ENCODE measurements at regions not wholly inside any gene's neighbourhood (a gene's known extent, or its start where the extent isn't known, plus 50 kb on each side); places are given as distances from the start of the nearest gene placed in this dataset.

GRCh38 chr15:31203999-31204398, 102.5 kb upstream of the TRPM1 start (continued):
- TF ChIP-seq, protein P1, sequence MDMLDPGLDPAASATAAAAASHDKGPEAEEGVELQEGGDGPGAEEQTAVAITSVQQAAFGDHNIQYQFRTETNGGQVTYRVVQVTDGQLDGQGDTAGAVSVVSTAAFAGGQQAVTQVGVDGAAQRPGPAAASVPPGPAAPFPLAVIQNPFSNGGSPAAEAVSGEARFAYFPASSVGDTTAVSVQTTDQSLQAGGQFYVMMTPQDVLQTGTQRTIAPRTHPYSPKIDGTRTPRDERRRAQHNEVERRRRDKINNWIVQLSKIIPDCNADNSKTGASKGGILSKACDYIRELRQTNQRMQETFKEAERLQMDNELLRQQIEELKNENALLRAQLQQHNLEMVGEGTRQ (CRISPR knock-in tag; IDR thresholded peaks at IDR 0.05) = no peak
- TF ChIP-seq ATF6 (CRISPR knock-in tag; IDR thresholded peaks at IDR 0.05) (no peak), CTCF (IDR thresholded peaks at IDR 0.05) (no peak), ZSCAN18 (CRISPR knock-in tag; IDR thresholded peaks at IDR 0.05) (no peak), AR (CRISPR knock-in tag; IDR thresholded peaks at IDR 0.05) (no peak)
- TF ChIP-seq, protein P2, sequence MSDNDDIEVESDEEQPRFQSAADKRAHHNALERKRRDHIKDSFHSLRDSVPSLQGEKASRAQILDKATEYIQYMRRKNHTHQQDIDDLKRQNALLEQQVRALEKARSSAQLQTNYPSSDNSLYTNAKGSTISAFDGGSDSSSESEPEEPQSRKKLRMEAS (CRISPR knock-in tag; IDR thresholded peaks at IDR 0.05) = no peak
- TF ChIP-seq, protein P3, sequence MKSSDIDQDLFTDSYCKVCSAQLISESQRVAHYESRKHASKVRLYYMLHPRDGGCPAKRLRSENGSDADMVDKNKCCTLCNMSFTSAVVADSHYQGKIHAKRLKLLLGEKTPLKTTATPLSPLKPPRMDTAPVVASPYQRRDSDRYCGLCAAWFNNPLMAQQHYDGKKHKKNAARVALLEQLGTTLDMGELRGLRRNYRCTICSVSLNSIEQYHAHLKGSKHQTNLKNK (CRISPR knock-in tag; IDR thresholded peaks at IDR 0.05) = no peak

DNA sequence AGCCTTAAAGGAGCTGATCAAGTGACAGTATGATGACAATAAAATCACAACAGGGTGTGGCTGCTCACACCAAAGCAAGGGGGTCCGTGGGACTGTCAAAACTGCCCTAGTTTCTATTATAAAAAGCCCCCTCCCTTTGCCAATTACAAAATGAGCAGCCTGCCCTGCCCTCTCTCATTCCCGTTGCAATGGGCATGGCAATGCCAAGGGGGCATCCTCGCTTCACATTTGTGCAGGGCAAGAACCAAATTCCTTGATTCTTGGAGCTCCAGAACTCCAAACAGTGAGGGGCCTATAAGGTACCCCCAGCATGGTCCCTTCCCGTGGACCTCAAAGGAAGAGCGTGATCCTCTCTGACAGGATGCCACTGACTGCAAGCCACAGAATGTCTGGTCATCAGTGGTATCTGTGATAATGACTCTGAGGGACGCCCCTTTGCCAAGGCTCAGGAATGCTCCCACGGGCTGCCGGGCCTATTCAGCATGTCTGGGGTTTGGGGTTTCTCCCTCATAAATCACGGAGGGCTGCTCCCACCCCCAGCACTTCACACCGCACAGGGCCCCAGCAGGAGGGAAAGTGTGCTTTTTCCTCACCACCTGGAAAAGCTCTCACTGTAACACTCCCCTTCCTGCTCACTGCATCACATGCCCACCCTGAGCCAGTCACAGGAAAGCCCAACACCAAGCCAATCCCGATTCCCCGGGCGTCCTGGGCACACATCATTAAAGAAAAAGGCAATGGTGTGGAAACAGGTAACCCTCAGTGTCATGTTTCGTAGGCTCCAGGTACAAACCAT, 105.1 kb upstream of the TRPM1 start:
- CTCF ChIA-PET = interaction anchor here (0.7 to 1.6 kb wide), 4 partner anchors 96 to 282 kb away, joined by 3 to 6 read pairs (median 4); no protein-coding TSS in a partner anchor
- ATAC-seq (no peak), DNase-seq (ENCODE audit: low spot score) (no peak)
- Mint-ChIP-seq H3K27ac (no peak overlapping the region), H3K9me3 (peaks cover 25% of the 10 kb centered on the region), H3K27me3 (ENCODE audit: low read depth) (peaks cover 5% of the 10 kb centered on the region), H3K36me3 (peaks cover 8% of the 10 kb centered on the region; the same call in 1 of the 2 replicates), H3K4me1 (no peaks in the 10 kb centered on the region), H3K4me3 (no peak overlapping the region)
- POLR2A ChIA-PET = interaction anchor here (0.8 kb wide), 1 partner anchor 183 kb away, joined by 3 read pairs; no protein-coding TSS in a partner anchor
- TF ChIP-seq ATF3 (CRISPR knock-in tag; conservative IDR thresholded peaks at IDR 0.05) (no peak), HMGA2 (CRISPR knock-in tag; IDR thresholded peaks at IDR 0.05) (no peak), TCF7 (CRISPR knock-in tag; IDR thresholded peaks at IDR 0.05; ENCODE audit: low read depth) (no peak), ZNF396 (CRISPR knock-in tag; IDR thresholded peaks at IDR 0.05; ENCODE audit: borderline replicate concordance) (no peak), SP1 (CRISPR knock-in tag; conservative IDR thresholded peaks at IDR 0.05) (no peak), ETV6 (CRISPR knock-in tag; IDR thresholded peaks at IDR 0.05) (no peak), E2F5 (CRISPR knock-in tag; IDR thresholded peaks at IDR 0.05) (no peak), OVOL2 (CRISPR knock-in tag; IDR thresholded peaks at IDR 0.05; ENCODE audit: borderline replicate concordance) (no peak)
- TF ChIP-seq, protein P4, sequence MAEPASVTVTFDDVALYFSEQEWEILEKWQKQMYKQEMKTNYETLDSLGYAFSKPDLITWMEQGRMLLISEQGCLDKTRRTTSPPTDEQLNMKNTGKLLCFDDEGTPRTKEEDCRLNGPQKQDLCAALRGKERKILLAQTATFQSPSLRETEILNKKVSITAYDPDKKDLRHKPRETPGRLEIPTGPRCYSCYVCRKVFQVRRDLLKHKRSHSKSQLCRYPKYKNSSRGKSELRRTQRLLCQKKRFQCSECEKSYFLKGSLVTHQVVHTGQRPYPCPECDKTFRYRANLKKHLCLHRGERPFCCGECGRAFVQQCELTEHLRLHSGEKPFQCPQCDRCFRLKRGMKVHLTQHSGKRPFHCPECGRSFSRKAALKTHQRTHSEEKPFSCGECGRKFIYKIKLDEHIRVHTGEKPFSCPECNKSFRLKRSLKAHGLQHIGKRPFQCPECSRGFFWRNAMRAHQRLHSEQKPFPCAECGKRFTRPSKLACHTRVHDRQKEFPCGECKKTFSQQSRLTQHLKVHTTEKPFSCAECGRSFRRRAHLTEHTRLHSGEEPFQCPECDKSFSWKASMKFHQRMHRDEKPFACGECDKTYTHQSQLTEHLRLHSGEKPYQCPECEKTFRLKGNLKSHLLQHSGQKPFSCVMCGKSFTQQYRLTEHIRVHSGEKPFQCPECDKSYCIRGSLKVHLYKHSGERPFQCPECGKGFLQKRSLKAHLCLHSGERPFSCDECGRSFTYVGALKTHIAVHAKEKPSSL (CRISPR knock-in tag; conservative IDR thresholded peaks at IDR 0.05) = no peak
- TF ChIP-seq, protein P5, sequence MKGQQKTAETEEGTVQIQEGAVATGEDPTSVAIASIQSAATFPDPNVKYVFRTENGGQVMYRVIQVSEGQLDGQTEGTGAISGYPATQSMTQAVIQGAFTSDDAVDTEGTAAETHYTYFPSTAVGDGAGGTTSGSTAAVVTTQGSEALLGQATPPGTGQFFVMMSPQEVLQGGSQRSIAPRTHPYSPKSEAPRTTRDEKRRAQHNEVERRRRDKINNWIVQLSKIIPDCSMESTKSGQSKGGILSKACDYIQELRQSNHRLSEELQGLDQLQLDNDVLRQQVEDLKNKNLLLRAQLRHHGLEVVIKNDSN (CRISPR knock-in tag; IDR thresholded peaks at IDR 0.05) = no peak

Measured in WTC11 (cell line).